Upper lobe of left lung (tissue), 6 donors: ENCODE measurements at regions not wholly inside any gene's neighbourhood (a gene's known extent, or its start where the extent isn't known, plus 50 kb on each side); places are given as distances from the start of the nearest gene placed in this dataset.

ENCODE experiments used
- ATAC-seq, 2 donors: fragments of 200-7000 bp; cut with Tn5 transposase; one replicate each; pipeline ENCODE4 v1.9.1; 2022; ENCODE audit warnings: mild to moderate bottlenecking in 2 of 2, moderate library complexity in 2 of 2; ENCODE audit not compliant: low FRiP score in 2 of 2
- DNase-seq, 2 donors: peaks; one replicate each; pipeline ENCODE4 v3.0.0-alpha.2; 2019 to 2020
- H3K27ac ChIP-seq, 4 donors: fragments of 200-600 bp; sonication (generic); one replicate each; pipeline ENCODE4 v1.5.1; 2016 to 2019
- H3K27me3 ChIP-seq, 4 donors: fragments of 200-600 bp; sonication (generic); one replicate each; pipeline ENCODE4 v1.5.1; 2017 to 2019
- H3K36me3 ChIP-seq, 4 donors: fragments of 200-600 bp; sonication (generic); one replicate each; pipeline ENCODE4 v1.5.1; 2016 to 2019
- H3K4me1 ChIP-seq, 4 donors: fragments of 200-600 bp; sonication (generic); one replicate each; pipeline ENCODE4 v1.5.1; 2018 to 2019
- H3K4me3 ChIP-seq, 4 donors: fragments of 200-600 bp; sonication (generic); one replicate each; pipeline ENCODE4 v1.5.1; 2017 to 2019; ENCODE audit warnings: mild to moderate bottlenecking in 2 of 4, moderate library complexity in 1 of 4
- H3K9me3 ChIP-seq, 4 donors: fragments of 200-600 bp; sonication (generic); one replicate each; pipeline ENCODE4 v1.5.1; 2018 to 2019
- EP300 ChIP-seq, 4 donors: sonication (generic); formaldehyde crosslinking; IDR thresholded peaks; one replicate each; pipeline ENCODE4 v1.5.1; 2017; ENCODE audit warnings: antibody characterized with exemption in 4 of 4, control low read depth in 2 of 4
- POLR2A ChIP-seq, 4 donors: fragments of 450-650 bp; IDR thresholded peaks; one replicate each; pipeline ENCODE4 v1.5.1; 2016 to 2017; ENCODE audit warnings: antibody characterized with exemption in 4 of 4, mild to moderate bottlenecking in 2 of 4
- POLR2AphosphoS5 ChIP-seq, 2 donors: sonication (generic); formaldehyde crosslinking; IDR thresholded peaks; one replicate each; pipeline ENCODE4 v1.5.1; 2017; ENCODE audit warnings: antibody characterized with exemption in 2 of 2
- whole genome bisulfite sequencing, 2 donors: methylation state at CpG; one replicate each; pipeline ENCODE4 v1.1.5; 2017 to 2018; 5-methylcytosine and 5-hydroxymethylcytosine counted together
- TF ChIP-seq, protein P1 (sequence below), 6 experiments: fragments of 450-650 bp in 4 of 6; fragments of 200-600 bp in 2 of 6; sonication (generic) in 2 of 6; IDR thresholded peaks; one replicate each; pipeline ENCODE4 v1.5.1; 2016 to 2019; ENCODE audit warnings: antibody characterized with exemption in 6 of 6
- donor health status: DM: no; HTN: no; CAD: no; lungs with moderate emphysema.
- donor health status: DM: no; HTN: yes; CAD: no; lungs with severe emphysema.

- H3K4me1 ChIP-seq, result peaks cover 48 to 66% (median 59%) of the 10 kb centered on the region in 4 donors
- WGBS, 2 donors, result 78% methylated on average over 26 of the region's 26 CpGs
- TF ChIP-seq POLR2A (IDR thresholded peaks at IDR 0.05), result no peak
- no peak for ATAC-seq
- peak overlapping the region; percentile 86 to 95 (median 92) for H3K27ac ChIP-seq
- H3K4me3 ChIP-seq, result peak overlapping the region in 2 of 4 donors; percentile 22 to 23
- H3K27me3 ChIP-seq, result no peaks in the 10 kb centered on the region
- H3K9me3 ChIP-seq, result no peaks in the 10 kb centered on the region
- no peak for DNase-seq
- peaks cover 25 to 64% (median 52%) of the 10 kb centered on the region in 4 donors for H3K36me3 ChIP-seq
Measured at GRCh38 chr12:124423761-124424515, 129.0 kb downstream of the RFLNA start.

DNA sequence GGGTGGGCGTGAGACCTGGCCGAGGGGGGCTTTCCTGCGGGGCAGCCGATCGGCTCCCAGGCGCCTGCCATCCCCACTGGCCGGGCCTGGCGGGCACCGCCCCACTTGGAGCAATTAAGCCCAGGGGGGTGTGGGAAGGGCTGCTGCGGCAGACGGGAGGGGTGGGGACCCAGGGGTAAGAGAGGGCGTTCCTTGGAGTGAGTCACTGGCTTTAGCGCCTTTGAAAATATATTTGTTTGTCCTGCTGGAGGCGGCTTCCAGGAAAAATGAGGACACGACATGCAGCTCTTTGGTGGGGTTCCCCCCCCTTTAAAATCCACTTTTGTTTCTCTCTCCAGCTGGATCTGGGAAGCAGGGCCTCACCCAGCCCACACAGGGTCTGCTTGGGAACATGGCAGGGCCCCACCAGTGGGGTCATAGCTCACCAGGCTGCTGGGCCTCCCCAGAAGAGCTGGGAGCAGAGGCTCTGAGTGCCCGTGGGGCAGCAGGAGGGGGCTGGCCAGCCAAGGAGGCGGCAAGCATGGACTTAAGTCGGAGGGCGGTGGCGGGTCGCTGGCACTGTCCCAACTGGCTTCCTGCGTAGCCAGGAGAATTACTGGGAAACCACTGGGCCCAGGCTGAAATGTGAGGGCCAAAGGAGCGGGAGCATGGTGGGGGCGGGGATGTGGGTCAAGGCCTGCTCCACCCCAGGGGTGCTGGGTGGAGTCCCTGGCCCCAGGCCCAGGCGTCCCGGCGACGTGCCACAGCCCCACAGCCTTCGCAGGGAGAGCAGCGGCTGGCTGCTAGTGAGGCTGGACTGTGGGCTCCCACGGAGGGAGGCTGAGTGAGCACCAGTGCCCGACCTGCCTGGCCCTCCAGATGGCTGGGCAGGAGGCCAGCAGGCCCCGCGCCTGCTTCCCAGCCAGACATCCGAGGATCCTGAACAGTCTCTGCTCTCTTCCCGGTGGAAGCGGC is 128.0 kb downstream of the RFLNA start:
- no peaks in the 10 kb centered on the region for H3K27me3 ChIP-seq
- peak overlapping the region; percentile 86 to 95 (median 92) for H3K27ac ChIP-seq
- peaks cover 27 to 71% (median 53%) of the 10 kb centered on the region in 4 donors for H3K36me3 ChIP-seq
- ATAC-seq (peak; percentile 90), DNase-seq (peak; percentile 89 to 96)
- H3K4me1 ChIP-seq, result peaks cover 38 to 55% (median 48%) of the 10 kb centered on the region in 4 donors
- peak overlapping the region in 3 of 4 donors; percentile 18 to 23 (median 22) for H3K4me3 ChIP-seq
- TF ChIP-seq, protein P1, sequence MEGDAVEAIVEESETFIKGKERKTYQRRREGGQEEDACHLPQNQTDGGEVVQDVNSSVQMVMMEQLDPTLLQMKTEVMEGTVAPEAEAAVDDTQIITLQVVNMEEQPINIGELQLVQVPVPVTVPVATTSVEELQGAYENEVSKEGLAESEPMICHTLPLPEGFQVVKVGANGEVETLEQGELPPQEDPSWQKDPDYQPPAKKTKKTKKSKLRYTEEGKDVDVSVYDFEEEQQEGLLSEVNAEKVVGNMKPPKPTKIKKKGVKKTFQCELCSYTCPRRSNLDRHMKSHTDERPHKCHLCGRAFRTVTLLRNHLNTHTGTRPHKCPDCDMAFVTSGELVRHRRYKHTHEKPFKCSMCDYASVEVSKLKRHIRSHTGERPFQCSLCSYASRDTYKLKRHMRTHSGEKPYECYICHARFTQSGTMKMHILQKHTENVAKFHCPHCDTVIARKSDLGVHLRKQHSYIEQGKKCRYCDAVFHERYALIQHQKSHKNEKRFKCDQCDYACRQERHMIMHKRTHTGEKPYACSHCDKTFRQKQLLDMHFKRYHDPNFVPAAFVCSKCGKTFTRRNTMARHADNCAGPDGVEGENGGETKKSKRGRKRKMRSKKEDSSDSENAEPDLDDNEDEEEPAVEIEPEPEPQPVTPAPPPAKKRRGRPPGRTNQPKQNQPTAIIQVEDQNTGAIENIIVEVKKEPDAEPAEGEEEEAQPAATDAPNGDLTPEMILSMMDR (IDR thresholded peaks at IDR 0.05), result peak in 2 of 6 experiments; percentile 28 to 33
- peak in 1 of 4 donors; percentile 42 for TF ChIP-seq POLR2A (IDR thresholded peaks at IDR 0.05)
- TF ChIP-seq EP300 (IDR thresholded peaks at IDR 0.05), result peak in 3 of 4 donors; percentile 37 to 84 (median 77)
- peak; percentile 67 to 68 for TF ChIP-seq POLR2AphosphoS5 (IDR thresholded peaks at IDR 0.05)
- WGBS, 2 donors, result 33 to 47% methylated on average over 10 to 35 of the region's 37 CpGs
- no peaks in the 10 kb centered on the region for H3K9me3 ChIP-seq

GRCh38 chr12:124422142-124422569 is 127.3 kb downstream of the RFLNA start:
- TF ChIP-seq, protein P1 (IDR thresholded peaks at IDR 0.05), result no peak
- TF ChIP-seq POLR2A (IDR thresholded peaks at IDR 0.05) (no peak), POLR2AphosphoS5 (IDR thresholded peaks at IDR 0.05) (no peak), EP300 (IDR thresholded peaks at IDR 0.05) (no peak)
- Histone ChIP-seq H3K36me3 (peaks cover 29 to 73% (median 54%) of the 10 kb centered on the region in 4 donors), H3K4me3 (peak overlapping the region in 2 of 4 donors; percentile 18 to 22), H3K4me1 (peaks cover 32 to 51% (median 41%) of the 10 kb centered on the region in 4 donors), H3K27me3 (no peaks in the 10 kb centered on the region), H3K27ac (peak overlapping the region; percentile 86 to 95 (median 92)), H3K9me3 (no peaks in the 10 kb centered on the region)
- ATAC-seq (peak; percentile 5 to 9), DNase-seq (peak; percentile 73 to 76)
- 60 to 68% methylated on average over 1 to 16 of the region's 16 CpGs for WGBS, 2 donors

- H3K4me3 ChIP-seq, result no peak overlapping the region
- no peaks in the 10 kb centered on the region for H3K27me3 ChIP-seq
- H3K9me3 ChIP-seq, result no peaks in the 10 kb centered on the region
- peaks cover 26 to 49% (median 35%) of the 10 kb centered on the region in 4 donors for H3K4me1 ChIP-seq
- TF ChIP-seq POLR2AphosphoS5 (IDR thresholded peaks at IDR 0.05) (no peak), POLR2A (IDR thresholded peaks at IDR 0.05) (no peak), EP300 (IDR thresholded peaks at IDR 0.05) (no peak)
- TF ChIP-seq, protein P1 (IDR thresholded peaks at IDR 0.05), result no peak
- WGBS, 2 donors, result 84 to 94% methylated on average over 19 to 20 of the region's 20 CpGs
- H3K27ac ChIP-seq, result peak overlapping the region; percentile 86 to 95 (median 92)
- peaks cover 22 to 69% (median 48%) of the 10 kb centered on the region in 4 donors for H3K36me3 ChIP-seq
- ATAC-seq, result no peak
- DNase-seq, result peak in 1 of 2 donors; percentile 72
Measured at GRCh38 chr12:124420996-124421674, 126.2 kb downstream of the RFLNA start.
